GM18505 (cell line): ENCODE measurements at regions not wholly inside any gene's neighbourhood (a gene's known extent, or its start where the extent isn't known, plus 50 kb on each side); places are given as distances from the start of the nearest gene placed in this dataset.
"Not testable (repeated sequence)": the region's sequence is repeated elsewhere in the genome, so short reads cannot be mapped to it uniquely, and the experiment has no call there.

Experiments
- ATAC-seq: cut with Tn5 transposase; IDR thresholded peaks from one replicate; pipeline ENCODE4 v1.9.1; 2021; ENCODE audit not compliant: unreplicated experiment
- POLR2A ChIP-seq: IDR thresholded peaks from 4 replicates; pipeline ENCODE4 v1.6.1; 2011; ENCODE audit warnings: borderline replicate concordance; ENCODE audit not compliant: insufficient read depth, insufficient read length; ENCODE audit errors: extremely low read depth

- no peak for TF ChIP-seq POLR2A
- ATAC-seq: no peak
Observed at GRCh38 chr3:5585085-5585484, 397.6 kb downstream of the EDEM1 start.

DNA sequence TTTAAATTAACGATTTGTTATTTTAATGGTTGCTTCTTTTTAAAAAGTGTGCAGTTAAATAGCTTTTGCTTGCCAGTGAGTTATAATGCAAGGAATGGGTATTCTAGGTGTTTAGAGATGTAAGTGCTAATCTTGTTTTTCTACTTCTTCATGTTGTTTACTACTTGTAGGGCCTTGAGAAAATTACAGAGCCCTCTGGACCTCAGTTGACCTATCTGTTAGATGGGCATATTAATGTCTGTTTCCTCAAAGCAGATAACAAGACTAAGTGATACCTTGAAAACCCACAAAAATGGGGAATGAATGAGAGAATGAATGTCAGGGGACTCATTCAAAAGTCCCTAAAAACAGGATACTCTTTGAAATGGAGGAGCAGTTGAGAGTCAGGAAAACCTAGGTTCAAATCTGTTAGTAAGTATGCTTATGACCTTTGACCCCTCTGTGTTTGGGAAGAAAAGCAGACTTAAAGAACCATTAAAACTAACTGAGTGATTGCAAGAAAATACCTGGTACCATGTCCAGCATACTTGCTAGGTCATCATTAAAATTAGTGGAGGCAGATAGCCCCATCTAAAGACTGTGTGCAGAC, 419.5 kb downstream of the EDEM1 start:
- no peak for TF ChIP-seq POLR2A
- no peak for ATAC-seq

DNA sequence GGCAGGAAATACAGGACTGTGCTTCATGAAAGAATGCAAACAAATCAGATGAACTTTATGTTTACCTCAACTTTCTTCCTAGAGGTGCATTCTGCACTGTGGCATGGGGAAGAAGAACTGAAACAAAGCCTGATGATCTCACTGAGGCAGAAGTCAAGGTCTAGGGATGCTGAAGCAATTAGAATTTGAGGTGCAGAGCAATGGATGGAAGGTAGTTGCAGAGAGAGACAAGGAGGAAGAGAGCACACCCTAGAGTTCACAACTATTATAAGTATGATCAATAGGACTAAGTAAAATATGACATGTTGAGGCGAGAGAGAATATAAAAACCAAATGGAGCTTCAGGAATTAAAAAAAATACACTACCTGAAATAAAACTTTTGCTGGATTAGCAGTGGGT, 420.1 kb downstream of the EDEM1 start:
- no peak for TF ChIP-seq POLR2A
- no peak for ATAC-seq

GRCh38 chr3:5608971-5609370, 421.5 kb downstream of the EDEM1 start:
- not testable (repeated sequence) for ATAC-seq

- no peak for ATAC-seq
- no peak for TF ChIP-seq POLR2A
Observed at GRCh38 chr3:5613599-5613998, 426.1 kb downstream of the EDEM1 start.

DNA sequence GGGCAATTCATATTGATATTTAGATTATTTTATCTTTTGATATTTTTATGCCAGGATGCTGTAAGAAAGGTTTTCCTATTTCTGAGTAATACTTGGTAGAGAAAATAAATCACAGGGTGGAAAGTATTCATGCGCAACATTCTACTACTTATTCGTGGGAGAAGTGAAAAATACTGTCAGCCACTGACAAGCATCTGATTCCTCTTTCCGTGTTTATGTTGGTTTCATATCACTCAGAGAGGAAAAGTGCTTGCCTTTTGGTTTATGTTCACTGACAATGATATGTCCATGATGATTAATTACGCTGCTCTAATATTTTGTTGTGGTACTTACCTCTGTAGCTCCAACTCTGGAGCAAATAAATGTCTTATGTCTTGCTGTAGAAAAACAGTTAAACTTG, 429.4 kb downstream of the EDEM1 start:
- no peak for ATAC-seq
- no peak for TF ChIP-seq POLR2A

- no peak for TF ChIP-seq POLR2A
- no peak for ATAC-seq
Observed at GRCh38 chr3:5618170-5618569, 430.7 kb downstream of the EDEM1 start.

GRCh38 chr3:5630406-5630805, 442.9 kb downstream of the EDEM1 start:
- TF ChIP-seq POLR2A: no peak
- no peak for ATAC-seq

- no peak for TF ChIP-seq POLR2A
- no peak for ATAC-seq
Observed at GRCh38 chr3:5633960-5634359, 446.5 kb downstream of the EDEM1 start.

DNA sequence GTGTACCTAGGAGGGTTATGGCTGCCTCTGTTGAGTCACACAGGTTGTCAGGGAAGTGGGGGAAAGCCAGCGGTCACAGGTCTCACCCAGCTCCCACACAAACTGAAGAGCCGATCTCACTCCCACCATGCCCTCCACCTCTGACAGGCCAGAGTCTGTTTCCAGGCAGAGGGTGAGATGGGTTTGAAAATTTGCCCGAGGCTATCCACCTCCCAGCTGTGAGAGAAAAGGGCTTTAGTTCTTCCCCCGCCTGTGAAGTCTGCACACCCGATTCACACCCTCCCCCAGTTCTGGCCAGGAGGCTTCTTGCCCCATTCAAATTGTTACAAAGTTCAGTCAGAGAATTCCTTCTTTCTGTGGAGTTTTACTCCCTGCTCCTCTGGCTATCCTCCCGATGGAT, 446.9 kb downstream of the EDEM1 start:
- no peak for ATAC-seq
- TF ChIP-seq POLR2A: no peak

GRCh38 chr3:5635746-5636145, 448.2 kb downstream of the EDEM1 start:
- no peak for TF ChIP-seq POLR2A
- ATAC-seq: no peak

GRCh38 chr3:5638550-5638949, 451.0 kb downstream of the EDEM1 start:
- no peak for ATAC-seq
- TF ChIP-seq POLR2A: no peak

- no peak for ATAC-seq
- TF ChIP-seq POLR2A: no peak
Observed at GRCh38 chr3:5644773-5645670, 457.5 kb downstream of the EDEM1 start.

GRCh38 chr3:5645692-5646410, 458.3 kb downstream of the EDEM1 start:
- ATAC-seq: no peak
- TF ChIP-seq POLR2A: no peak
